IMR-90 (cell line): ENCODE measurements at regions not wholly inside any gene's neighbourhood (a gene's known extent, or its start where the extent isn't known, plus 50 kb on each side); places are given as distances from the start of the nearest gene placed in this dataset.

Experiments
- ATAC-seq: fragments of 200-7000 bp; cut with Tn5 transposase; 2 replicates; pipeline ENCODE4 v1.9.1; 2020; ENCODE audit warnings: low read depth, mild to moderate bottlenecking, moderate library complexity
- BruUV-seq: library from RNA; stranded (reverse); fragments of 400-500 nt; replicated peaks from 2 replicates; lab custom pipeline; 2021; lab: Mats Ljungman, UMichigan
- CTCF ChIA-PET: fragments of 300-600 bp; formaldehyde crosslinking; extraction: SDS; loops from one replicate; lab custom pipeline; 2021; ENCODE audit warnings: antibody characterized with exemption; lab: Yijun Ruan, JAX
- POLR2A ChIA-PET: fragments of 300-600 bp; sonication (Branson Sonifier 250); formaldehyde crosslinking; loops from one replicate; lab custom pipeline; 2022; ENCODE audit warnings: antibody characterized with exemption; ENCODE audit not compliant: unreplicated experiment; lab: Charles Lee
- DNase-seq: peaks from one replicate; pipeline ENCODE4 v3.0.0; 2013
- H2AFZ ChIP-seq: replicated peaks from 2 replicates; pipeline ENCODE3; 2013; ENCODE audit warnings: low read length, mild to moderate bottlenecking; ENCODE audit not compliant: poor library complexity
- H2AK5ac ChIP-seq: 2 replicates; pipeline ENCODE4 v1.6.1; 2013; ENCODE audit warnings: low read depth, low read length, inconsistent platforms
- H2AK9ac ChIP-seq: replicated peaks from 2 replicates; pipeline ENCODE3; 2013; ENCODE audit warnings: mild to moderate bottlenecking, low read depth, low read length, moderate library complexity; ENCODE audit not compliant: poor library complexity
- H2BK120ac ChIP-seq: 2 replicates; pipeline ENCODE4 v1.6.1; 2013; ENCODE audit warnings: low read depth, low read length, inconsistent platforms
- H2BK15ac ChIP-seq: 3 replicates; pipeline ENCODE4 v1.6.1; 2013; ENCODE audit warnings: low read depth, low read length, inconsistent platforms
- H2BK20ac ChIP-seq: 2 replicates; pipeline ENCODE4 v1.6.1; 2013; ENCODE audit warnings: low read depth, mild to moderate bottlenecking, inconsistent platforms, low read length, moderate library complexity
- H2BK5ac ChIP-seq: 2 replicates; pipeline ENCODE4 v1.6.1; 2013; ENCODE audit warnings: mild to moderate bottlenecking, low read depth, low read length, inconsistent platforms; ENCODE audit not compliant: poor library complexity, severe bottlenecking
- H3K14ac ChIP-seq: replicated peaks from 2 replicates; pipeline ENCODE4 v1.6.1; 2013; ENCODE audit warnings: low read depth, low read length, inconsistent platforms
- H3K18ac ChIP-seq: 2 replicates; pipeline ENCODE4 v1.6.1; 2013; ENCODE audit warnings: low read depth, low read length, control low read depth
- H3K23ac ChIP-seq: 2 replicates; pipeline ENCODE4 v1.6.1; 2013; ENCODE audit warnings: low read depth, low read length, inconsistent platforms
- H3K27ac ChIP-seq: 2 replicates; pipeline ENCODE4 v1.5.1; 2013; ENCODE audit warnings: mild to moderate bottlenecking, control low read depth, low read length; ENCODE audit not compliant: insufficient read depth
- H3K27me3 ChIP-seq: 2 replicates; pipeline ENCODE4 v1.6.1; 2013; ENCODE audit warnings: low read length; ENCODE audit not compliant: control insufficient read depth, insufficient read depth
- H3K36me3 ChIP-seq: 2 replicates; pipeline ENCODE4 v1.6.1; 2013; ENCODE audit warnings: low read length, mixed read lengths; ENCODE audit not compliant: control insufficient read depth, insufficient read depth
- H3K4ac ChIP-seq: 2 replicates; pipeline ENCODE4 v1.6.1; 2013; ENCODE audit warnings: low read depth, low read length, inconsistent platforms
- H3K4me1 ChIP-seq: 2 replicates; pipeline ENCODE4 v1.6.1; 2013; ENCODE audit warnings: low read length, mixed read lengths; ENCODE audit not compliant: control insufficient read depth, insufficient read depth
- H3K4me2 ChIP-seq: 2 replicates; pipeline ENCODE4 v1.6.1; 2013; ENCODE audit warnings: low read depth, mild to moderate bottlenecking, control low read depth, low read length, moderate library complexity
- H3K4me3 ChIP-seq: 2 replicates; pipeline ENCODE4 v1.5.1; 2013; ENCODE audit warnings: low read depth, mild to moderate bottlenecking, control low read depth, low read length, moderate library complexity; ENCODE audit not compliant: insufficient read depth
- H3K56ac ChIP-seq: 2 replicates; pipeline ENCODE4 v1.6.1; 2013; ENCODE audit warnings: low read length, inconsistent platforms; ENCODE audit not compliant: insufficient read depth; ENCODE audit errors: extremely low read depth
- H3K79me1 ChIP-seq, 2 experiments: 2 replicates each; pipeline ENCODE4 v1.6.1; 2013; ENCODE audit warnings: low read length in 2 of 2, inconsistent platforms in 1 of 2, low read depth in 1 of 2
- H3K9ac ChIP-seq: 2 replicates; pipeline ENCODE4 v1.6.1; 2013; ENCODE audit warnings: low read depth, low read length, control low read depth
- H3K9me1 ChIP-seq: 2 replicates; pipeline ENCODE4 v1.6.1; 2013; ENCODE audit warnings: low read length, inconsistent platforms; ENCODE audit not compliant: insufficient read depth
- H3K9me3 ChIP-seq: 2 replicates; pipeline ENCODE4 v1.6.1; 2013; ENCODE audit warnings: low read length; ENCODE audit not compliant: control insufficient read depth, insufficient read depth
- H4K20me1 ChIP-seq: 2 replicates; pipeline ENCODE4 v1.6.1; 2013; ENCODE audit warnings: low read length, inconsistent platforms; ENCODE audit not compliant: insufficient read depth
- H4K5ac ChIP-seq: 2 replicates; pipeline ENCODE4 v1.6.1; 2013; ENCODE audit warnings: mild to moderate bottlenecking, low read depth, low read length, control low read depth
- H4K8ac ChIP-seq, 2 experiments: 2 replicates each; pipeline ENCODE4 v1.6.1; 2013; ENCODE audit warnings: low read depth in 2 of 2, low read length in 2 of 2, control low read depth in 1 of 2, inconsistent platforms in 1 of 2
- H4K91ac ChIP-seq: 2 replicates; pipeline ENCODE4 v1.6.1; 2013; ENCODE audit warnings: low read depth, low read length, inconsistent platforms; ENCODE audit not compliant: insufficient read depth
- CHD1 ChIP-seq: IDR thresholded peaks from 2 replicates; pipeline ENCODE4 v1.6.1; 2012; ENCODE audit warnings: low read depth, low read length, improper control_type of control experiment
- WGBS, 2 experiments: methylation state at CpG; one replicate each; pipeline versions ENCODE4 v1.1.5 to v1.1.7; 2013; ENCODE audit warnings: missing lambda C conversion rate in 2 of 2; ENCODE audit not compliant: insufficient read length in 1 of 2; ENCODE audit errors: extremely low coverage in 2 of 2; 5-methylcytosine and 5-hydroxymethylcytosine counted together
- dilution Hi-C: fragments of 300-500 bp; cut with HindIII; formaldehyde crosslinking; loops from one replicate; pipeline ENCODE4 v1.14.3; 2018; ENCODE audit warnings: low sequenced_read_pairs; ENCODE audit not compliant: unreplicated experiment
- in situ Hi-C: fragments of 300-500 bp; cut with MboI; formaldehyde crosslinking; loops from 3 replicates; pipeline ENCODE4 v1.14.3; 2019; ENCODE audit warnings: low sequenced_read_pairs, inconsistent platforms, mixed read lengths
- intact Hi-C: fragments of 100-400 bp; cut with micrococcal nuclease; formaldehyde crosslinking; loops from 2 replicates; pipeline ENCODE4 v1.10.0; 2022

- Histone ChIP-seq H2BK20ac (no peak overlapping the region), H3K56ac (no peak overlapping the region), H3K9ac (no peak overlapping the region), H2AK9ac (no peak overlapping the region), H3K9me1 (no peaks in the 10 kb centered on the region), H3K18ac (no peak overlapping the region), H4K20me1 (no peaks in the 10 kb centered on the region), H4K5ac (no peak overlapping the region), H3K23ac (no peak overlapping the region), H3K4ac (no peak overlapping the region), H4K91ac (no peak overlapping the region), H4K8ac (no peak overlapping the region), H3K79me1 (no peaks in the 10 kb centered on the region), H3K27me3 (no peaks in the 10 kb centered on the region), H3K4me3 (no peak overlapping the region), H3K4me2 (no peak overlapping the region), H3K9me3 (peaks cover 6% of the 10 kb centered on the region; the same call in 1 of the 2 replicates), H2BK15ac (no peak overlapping the region), H2AFZ (no peak overlapping the region), H2BK120ac (no peak overlapping the region), H3K4me1 (no peaks in the 10 kb centered on the region), H2AK5ac (no peak overlapping the region), H3K14ac (no peak overlapping the region), H2BK5ac (no peak overlapping the region), H3K36me3 (no peaks in the 10 kb centered on the region), H3K27ac (no peak overlapping the region)
- TF ChIP-seq CHD1, result no peak
- POLR2A ChIA-PET, result no interaction called here
- intact Hi-C loops, result no loop called here
- no CpG with 5 or more reads among the region's 3 CpGs for WGBS, 2 experiments
- in situ Hi-C loops, result no loop called here
- ATAC-seq, result no peak
- BruUV-seq, result no TSS peak
- no peak for DNase-seq
- dilution Hi-C loops, result no loop called here
- CTCF ChIA-PET, result no interaction called here
Measured at GRCh38 chr5:130541617-130542221, 623.3 kb downstream of the HINT1 start.
